GM12878 (cell line): ENCODE measurements at regions not wholly inside any gene's neighbourhood (a gene's known extent, or its start where the extent isn't known, plus 50 kb on each side); places are given as distances from the start of the nearest gene placed in this dataset.

Experiments used
- ATAC-seq: fragments of 200-7000 bp; cut with Tn5 transposase; 3 replicates; pipeline ENCODE4 v1.9.1; 2020; ENCODE audit warnings: mild to moderate bottlenecking, moderate library complexity
- BruUV-seq: library from RNA; stranded (reverse); fragments of 400-500 nt; replicated peaks from 2 replicates; lab custom pipeline; 2021; lab: Mats Ljungman, UMichigan
- CTCF ChIA-PET: fragments of 300-600 bp; sonication (Branson Sonifier 250); formaldehyde crosslinking; extraction: SDS; loops from one replicate; lab custom pipeline; 2021; ENCODE audit warnings: inconsistent platforms; lab: Yijun Ruan, JAX
- POLR2A ChIA-PET: fragments of 350-600 bp; formaldehyde crosslinking; extraction: SDS; loops from one replicate; lab custom pipeline; 2021; ENCODE audit warnings: inconsistent platforms; lab: Charles Lee
- RAD21 ChIA-PET: fragments of 300-600 bp; sonication (Branson Sonifier 250); formaldehyde crosslinking; loops from one replicate; lab custom pipeline; 2023; ENCODE audit warnings: antibody characterized with exemption; ENCODE audit not compliant: unreplicated experiment; lab: Charles Lee
- SMC1A ChIA-PET: fragments of 300-600 bp; sonication (Branson Sonifier 250); formaldehyde crosslinking; loops from one replicate; lab custom pipeline; 2023; ENCODE audit not compliant: unreplicated experiment, uncharacterized antibody; lab: Charles Lee
- DNase-seq: peaks from one replicate; pipeline ENCODE4 v3.0.0-alpha.2; 2011; ENCODE audit warnings: low read depth, low spot score
- FAIRE-seq: peaks from 3 replicates; lab custom pipeline; 2011; peaks lifted over from hg19 to GRCh38; lab: Jason Lieb, UNC
- H2AFZ ChIP-seq: 2 replicates; pipeline ENCODE4 v1.6.0; 2011; ENCODE audit warnings: low read depth, low read length, control low read depth; ENCODE audit not compliant: control insufficient read depth
- H3K27ac ChIP-seq: 2 replicates; pipeline ENCODE4 v1.5.1; 2011; ENCODE audit warnings: control low read depth; ENCODE audit not compliant: control insufficient read depth, insufficient read depth
- H3K27me3 ChIP-seq, 2 experiments: replicated peaks in 1 of 2; 2 replicates each; pipeline versions ENCODE4 v1.6.0 to v1.6.1; 2011; ENCODE audit warnings: low read length in 1 of 2; ENCODE audit not compliant: control insufficient read depth in 2 of 2, insufficient read depth in 2 of 2
- H3K36me3 ChIP-seq, 2 experiments: 2 replicates each; pipeline ENCODE4 v1.5.1; 2011; ENCODE audit warnings: low read length in 1 of 2; ENCODE audit not compliant: control insufficient read depth in 2 of 2, insufficient read depth in 2 of 2
- H3K4me1 ChIP-seq: 2 replicates; pipeline ENCODE4 v1.6.1; 2011; ENCODE audit warnings: mild to moderate bottlenecking, low read length, moderate library complexity, mixed read lengths; ENCODE audit not compliant: control insufficient read depth, insufficient read depth
- H3K4me2 ChIP-seq: 2 replicates; pipeline ENCODE4 v1.6.0; 2011; ENCODE audit warnings: control low read depth; ENCODE audit not compliant: control insufficient read depth, insufficient read depth
- H3K4me3 ChIP-seq: fragments of 200-600 bp; sonication (generic); 2 replicates; pipeline ENCODE4 v1.5.1; 2016
- H3K79me2 ChIP-seq: 2 replicates; pipeline ENCODE4 v1.6.0; 2011; ENCODE audit warnings: low read length; ENCODE audit not compliant: control insufficient read depth, insufficient read depth
- H3K9ac ChIP-seq: 2 replicates; pipeline ENCODE4 v1.8.0; 2011; ENCODE audit warnings: low read length, control low read depth, mixed read lengths; ENCODE audit not compliant: control insufficient read depth, insufficient read depth
- H3K9me3 ChIP-seq: replicated peaks from 3 replicates; pipeline ENCODE4 v1.5.1; 2011; ENCODE audit warnings: mild to moderate bottlenecking, low read length; ENCODE audit not compliant: control insufficient read depth, insufficient read depth
- H4K20me1 ChIP-seq: 2 replicates; pipeline ENCODE4 v1.6.0; 2011; ENCODE audit not compliant: control insufficient read depth, insufficient read depth
- CEBPZ ChIP-seq: fragments of 150-350 bp; IDR thresholded peaks from 2 replicates; pipeline ENCODE4 v1.6.1; 2016; ENCODE audit warnings: low read depth, low read length
- CHD2 ChIP-seq: IDR thresholded peaks from 2 replicates; pipeline ENCODE4 v1.6.1; 2011; ENCODE audit warnings: low read depth, low read length, improper control_type of control experiment, borderline replicate concordance
- E2F4 ChIP-seq: IDR thresholded peaks from 2 replicates; pipeline ENCODE4 v1.6.1; 2012; ENCODE audit warnings: low read depth, low read length, improper control_type of control experiment
- EP300 ChIP-seq, 2 experiments: fragments of 150-350 bp in 1 of 2; IDR thresholded peaks; 2 replicates each; pipeline ENCODE4 v1.6.1; 2011 to 2012; ENCODE audit warnings: low read depth in 2 of 2, low read length in 2 of 2, borderline replicate concordance in 1 of 2, improper control_type of control experiment in 1 of 2, inconsistent platforms in 1 of 2; ENCODE audit not compliant: control insufficient read depth in 1 of 2
- GABPA ChIP-seq: IDR thresholded peaks from 2 replicates; pipeline ENCODE4 v1.6.1; 2014; ENCODE audit warnings: antibody characterized with exemption, low read depth, mild to moderate bottlenecking, inconsistent platforms
- HDAC2 ChIP-seq: fragments of 200-600 bp; sonication (generic); IDR thresholded peaks from 2 replicates; pipeline ENCODE4 v1.6.1; 2017
- JUNB ChIP-seq: IDR thresholded peaks from 2 replicates; pipeline ENCODE4 v1.6.1; 2016; ENCODE audit warnings: antibody characterized with exemption, mild to moderate bottlenecking
- MEF2A ChIP-seq: IDR thresholded peaks from 2 replicates; pipeline ENCODE4 v1.6.1; 2011; ENCODE audit warnings: low read depth, mild to moderate bottlenecking, low read length, moderate library complexity; ENCODE audit not compliant: insufficient read depth
- MTA2 ChIP-seq: fragments of 450-650 bp; IDR thresholded peaks from 2 replicates; pipeline ENCODE4 v1.6.1; 2016; ENCODE audit warnings: low read depth, mild to moderate bottlenecking, moderate library complexity
- POU2F2 ChIP-seq: IDR thresholded peaks from 3 replicates; pipeline ENCODE4 v1.6.1; 2011; ENCODE audit warnings: low read depth, mild to moderate bottlenecking, low read length, borderline replicate concordance
- RCOR1 ChIP-seq: conservative IDR thresholded peaks from 2 replicates; pipeline ENCODE4 v1.6.1; 2012; ENCODE audit warnings: low read depth, low read length, improper control_type of control experiment
- SMAD5 ChIP-seq: IDR thresholded peaks from 2 replicates; pipeline ENCODE4 v1.6.1; 2016; ENCODE audit warnings: antibody characterized with exemption, low read depth
- SMARCA5 ChIP-seq: fragments of 450-650 bp; IDR thresholded peaks from 2 replicates; pipeline ENCODE4 v1.6.1; 2017; ENCODE audit warnings: mild to moderate bottlenecking
- TBL1XR1 ChIP-seq: IDR thresholded peaks from 2 replicates; pipeline ENCODE4 v1.6.1; 2012; ENCODE audit warnings: low read depth, low read length, improper control_type of control experiment
- ZBED1 ChIP-seq: IDR thresholded peaks from 2 replicates; pipeline ENCODE4 v1.6.1; 2016; ENCODE audit warnings: borderline replicate concordance
- in situ Hi-C: fragments of 300-500 bp; cut with MboI; formaldehyde crosslinking; loops from 9 replicates; pipeline ENCODE4 v1.14.3; 2018; ENCODE audit warnings: mixed read lengths
- intact Hi-C: fragments of 100-400 bp; cut with micrococcal nuclease; formaldehyde crosslinking; loops from one replicate; pipeline ENCODE4 v1.14.2; 2022; ENCODE audit not compliant: unreplicated experiment
- TF ChIP-seq, protein P1 (sequence below): fragments of 450-650 bp; IDR thresholded peaks from 2 replicates; pipeline ENCODE4 v1.6.1; 2018; ENCODE audit warnings: borderline replicate concordance, mild to moderate bottlenecking; ENCODE audit not compliant: partially characterized antibody
- TF ChIP-seq, protein P2 (sequence below): IDR thresholded peaks from 2 replicates; pipeline ENCODE4 v1.6.1; 2011; ENCODE audit warnings: borderline replicate concordance, low read depth, mild to moderate bottlenecking, moderate library complexity, low read length; ENCODE audit not compliant: insufficient read depth, poor library complexity, severe bottlenecking

DNA sequence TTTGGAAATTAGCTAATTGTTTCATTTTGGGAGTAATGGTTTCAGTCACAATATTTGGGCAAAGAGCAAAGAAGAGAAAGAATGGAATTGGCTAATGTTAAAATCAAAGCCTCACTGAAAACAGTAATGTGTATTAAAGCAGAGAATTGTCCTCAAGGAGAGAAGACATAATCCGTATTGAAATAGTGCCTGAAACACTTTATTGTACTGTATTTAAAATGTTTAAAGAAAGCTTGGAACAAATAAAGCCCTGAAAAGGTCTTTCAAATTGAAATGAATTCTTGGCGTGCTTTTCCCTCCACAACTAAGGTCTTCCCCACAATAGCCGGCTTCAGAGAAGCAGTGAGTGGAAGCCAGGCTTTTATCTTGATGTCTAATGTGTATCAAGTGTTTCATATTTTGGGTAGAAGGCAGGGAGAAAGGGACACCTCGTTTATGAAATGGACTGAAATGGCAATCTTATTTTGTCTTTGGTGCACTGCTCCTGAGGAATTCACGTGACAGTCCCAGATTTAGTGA lies 212.9 kb upstream of the CRY1 start (continued):
- TF ChIP-seq, protein P1, sequence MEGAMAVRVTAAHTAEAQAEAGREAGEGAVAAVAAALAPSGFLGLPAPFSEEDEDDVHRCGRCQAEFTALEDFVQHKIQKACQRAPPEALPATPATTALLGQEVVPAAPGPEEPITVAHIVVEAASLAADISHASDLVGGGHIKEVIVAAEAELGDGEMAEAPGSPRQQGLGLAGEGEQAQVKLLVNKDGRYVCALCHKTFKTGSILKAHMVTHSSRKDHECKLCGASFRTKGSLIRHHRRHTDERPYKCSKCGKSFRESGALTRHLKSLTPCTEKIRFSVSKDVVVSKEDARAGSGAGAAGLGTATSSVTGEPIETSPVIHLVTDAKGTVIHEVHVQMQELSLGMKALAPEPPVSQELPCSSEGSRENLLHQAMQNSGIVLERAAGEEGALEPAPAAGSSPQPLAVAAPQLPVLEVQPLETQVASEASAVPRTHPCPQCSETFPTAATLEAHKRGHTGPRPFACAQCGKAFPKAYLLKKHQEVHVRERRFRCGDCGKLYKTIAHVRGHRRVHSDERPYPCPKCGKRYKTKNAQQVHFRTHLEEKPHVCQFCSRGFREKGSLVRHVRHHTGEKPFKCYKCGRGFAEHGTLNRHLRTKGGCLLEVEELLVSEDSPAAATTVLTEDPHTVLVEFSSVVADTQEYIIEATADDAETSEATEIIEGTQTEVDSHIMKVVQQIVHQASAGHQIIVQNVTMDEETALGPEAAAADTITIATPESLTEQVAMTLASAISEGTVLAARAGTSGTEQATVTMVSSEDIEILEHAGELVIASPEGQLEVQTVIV: no peak
- TF ChIP-seq CHD2: no peak

DNA sequence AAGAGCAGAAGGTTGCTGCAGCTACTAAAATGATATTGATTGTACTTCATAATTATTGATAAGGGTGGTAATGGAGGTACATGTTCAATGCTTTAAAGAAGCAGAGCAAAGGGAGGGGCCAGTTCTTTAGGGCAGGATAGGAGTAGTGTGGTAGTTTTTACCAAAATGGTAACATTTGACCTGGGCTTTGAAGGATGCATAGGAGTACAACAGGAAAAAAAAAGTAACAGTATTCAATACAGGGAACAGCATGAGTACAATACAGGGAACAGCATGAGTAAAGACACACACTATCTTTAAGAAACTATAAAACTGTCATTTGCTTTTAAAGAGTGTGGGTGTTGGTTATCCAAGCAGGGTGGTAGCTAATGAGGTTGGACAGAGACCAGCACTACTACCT lies 215.0 kb upstream of the CRY1 start:
- in situ Hi-C loops: no loop called here
- no peaks in the 10 kb centered on the region for H3K9me3 ChIP-seq
- H3K27me3 ChIP-seq: peaks cover 0 to 5% of the 10 kb centered on the region in 2 experiments; a peak in 3 of 4 replicates
- H3K4me2 ChIP-seq: no peak overlapping the region
- SMC1A ChIA-PET: no interaction called here
- H3K79me2 ChIP-seq: no peaks in the 10 kb centered on the region
- H3K27ac ChIP-seq: no peak overlapping the region
- no peaks in the 10 kb centered on the region for H4K20me1 ChIP-seq
- POLR2A ChIA-PET: no interaction called here
- intact Hi-C loops: no loop called here
- H3K9ac ChIP-seq: no peak overlapping the region
- FAIRE-seq (no peak), DNase-seq (no peak), ATAC-seq (no peak)
- RAD21 ChIA-PET: no interaction called here
- no TSS peak for BruUV-seq
- H3K4me1 ChIP-seq: no peaks in the 10 kb centered on the region
- no peaks in the 10 kb centered on the region for H3K36me3 ChIP-seq
- no peak overlapping the region for H3K4me3 ChIP-seq
- H2AFZ ChIP-seq: no peak overlapping the region
- CTCF ChIA-PET: no interaction called here
- no peak for TF ChIP-seq RCOR1
- no peak for TF ChIP-seq GABPA
- no peak for TF ChIP-seq SMAD5
- TF ChIP-seq MEF2A: no peak
- TF ChIP-seq TBL1XR1: no peak
- no peak for TF ChIP-seq CEBPZ
- TF ChIP-seq POU2F2: no peak
- no peak for TF ChIP-seq EP300 (IDR thresholded peaks at IDR 0.05; ENCODE audit: borderline replicate concordance in 1 of 2, control insufficient read depth in 1 of 2, low read depth in 2 of 2, low read length in 2 of 2)
- no peak for TF ChIP-seq HDAC2
- no peak for TF ChIP-seq JUNB
- TF ChIP-seq E2F4: no peak
- TF ChIP-seq ZBED1: no peak
- TF ChIP-seq, protein P2, sequence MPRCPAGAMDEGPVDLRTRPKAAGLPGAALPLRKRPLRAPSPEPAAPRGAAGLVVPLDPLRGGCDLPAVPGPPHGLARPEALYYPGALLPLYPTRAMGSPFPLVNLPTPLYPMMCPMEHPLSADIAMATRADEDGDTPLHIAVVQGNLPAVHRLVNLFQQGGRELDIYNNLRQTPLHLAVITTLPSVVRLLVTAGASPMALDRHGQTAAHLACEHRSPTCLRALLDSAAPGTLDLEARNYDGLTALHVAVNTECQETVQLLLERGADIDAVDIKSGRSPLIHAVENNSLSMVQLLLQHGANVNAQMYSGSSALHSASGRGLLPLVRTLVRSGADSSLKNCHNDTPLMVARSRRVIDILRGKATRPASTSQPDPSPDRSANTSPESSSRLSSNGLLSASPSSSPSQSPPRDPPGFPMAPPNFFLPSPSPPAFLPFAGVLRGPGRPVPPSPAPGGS: no peak
- TF ChIP-seq SMARCA5: no peak
- no peak for TF ChIP-seq MTA2
